HG03097 (cell line): ENCODE measurements at regions not wholly inside any gene's neighbourhood (a gene's known extent, or its start where the extent isn't known, plus 50 kb on each side); places are given as distances from the start of the nearest gene placed in this dataset.

Experiments
- ATAC-seq: cut with Tn5 transposase; IDR thresholded peaks from one replicate; pipeline ENCODE4 v1.9.1; 2021; ENCODE audit not compliant: unreplicated experiment, low FRiP score

GRCh38 chr7:12779947-12780346 is 92.5 kb downstream of the ARL4A start:
- no peak for ATAC-seq

DNA sequence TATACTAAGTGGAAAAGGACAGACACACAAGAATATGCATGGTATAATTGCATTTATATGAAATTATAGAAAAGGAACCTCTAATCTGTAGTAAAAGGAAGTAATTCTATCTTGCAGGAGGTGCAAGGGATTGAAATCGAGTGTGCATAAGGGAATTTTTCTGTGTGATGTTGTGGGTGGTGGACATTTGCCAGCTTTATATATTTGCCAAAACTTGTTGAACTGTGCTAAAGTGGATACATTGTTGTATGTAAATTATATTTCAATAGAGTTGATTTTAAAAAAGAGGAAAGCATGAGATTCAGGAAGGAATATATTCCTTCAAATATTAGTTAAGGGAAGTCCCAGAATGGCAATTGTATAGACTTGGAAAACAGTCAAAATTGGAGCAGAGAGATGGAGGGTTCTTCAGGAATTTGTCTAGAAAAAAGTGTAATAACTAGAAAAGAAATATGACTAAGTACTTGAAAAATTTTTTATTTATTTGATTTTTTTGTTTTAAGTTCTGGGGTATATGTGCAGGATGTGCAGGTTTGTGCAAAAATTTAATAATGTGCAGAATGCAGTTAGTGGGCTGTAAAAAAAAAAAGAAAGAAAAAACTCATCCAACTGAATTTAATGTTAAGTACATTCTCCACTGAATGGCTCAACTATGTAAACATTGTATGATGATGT is 96.1 kb downstream of the ARL4A start:
- no peak for ATAC-seq

GRCh38 chr7:12785473-12785872 is 98.0 kb downstream of the ARL4A start:
- no peak for ATAC-seq

DNA sequence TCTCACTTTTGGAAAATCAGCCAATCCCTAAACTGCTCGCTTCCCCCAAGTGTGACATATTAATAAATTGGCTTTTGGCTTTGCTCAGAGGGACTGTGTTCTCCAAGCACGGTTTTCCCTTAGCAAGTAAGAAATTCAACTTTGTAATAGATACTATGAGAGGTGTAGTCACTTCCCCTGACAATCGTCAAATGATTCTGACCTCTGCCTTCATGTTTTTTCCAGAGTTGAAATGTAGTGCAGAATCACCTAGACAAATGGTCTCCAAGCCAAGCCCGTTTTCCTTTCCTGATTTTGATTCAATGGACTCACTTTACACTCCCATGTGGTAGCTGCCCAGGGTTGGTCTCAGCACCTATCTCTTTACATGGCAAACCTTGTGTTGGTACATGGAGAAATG is 99.1 kb downstream of the ARL4A start:
- no peak for ATAC-seq

- ATAC-seq = no peak
Observed at GRCh38 chr7:12788171-12788570, 100.7 kb downstream of the ARL4A start.

DNA sequence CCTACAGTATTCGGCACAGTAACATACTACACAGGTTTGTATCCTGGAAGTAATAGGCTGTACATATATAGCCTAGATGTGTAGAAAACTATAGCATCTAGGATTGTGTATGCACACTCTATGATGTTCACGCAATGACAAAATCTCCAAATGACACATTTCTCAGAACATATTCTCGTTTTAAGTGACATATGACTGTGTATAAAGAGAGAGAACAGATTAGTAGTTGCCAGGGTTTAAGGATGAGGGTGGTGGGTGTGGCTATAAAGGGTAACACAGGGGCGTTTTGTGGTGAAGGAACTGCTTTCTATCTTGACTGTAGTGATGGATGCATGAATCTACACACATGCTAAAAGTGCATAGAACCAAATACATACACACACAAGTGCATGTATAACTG is 101.2 kb downstream of the ARL4A start:
- ATAC-seq = no peak

DNA sequence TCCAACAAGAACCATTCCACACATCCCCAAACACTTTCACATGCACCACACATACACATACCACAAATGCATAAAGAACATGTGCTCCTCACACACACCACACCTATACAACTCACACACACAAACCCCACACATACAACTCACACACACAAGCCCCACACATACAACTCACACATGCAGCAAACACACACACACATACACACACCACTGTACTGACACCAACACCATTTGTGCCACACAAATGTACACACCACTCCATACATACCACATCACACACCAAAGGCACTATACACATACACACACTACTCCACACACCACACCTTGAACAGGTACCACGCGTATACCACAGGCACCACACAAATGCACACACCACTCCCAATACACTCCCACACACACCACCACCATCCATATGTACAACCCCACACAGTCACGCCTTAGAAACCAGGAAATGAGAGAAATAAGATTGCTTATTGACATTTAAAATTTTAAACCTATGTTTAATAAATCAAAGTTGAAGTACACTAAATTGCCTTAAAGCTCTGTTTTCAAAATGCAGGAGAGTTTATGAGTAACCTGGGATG is 107.4 kb downstream of the ARL4A start:
- no peak for ATAC-seq

GRCh38 chr7:12796397-12797127 is 109.1 kb downstream of the ARL4A start:
- no peak for ATAC-seq

- no peak for ATAC-seq
Observed at GRCh38 chr7:12800486-12800885, 113.1 kb downstream of the ARL4A start.

GRCh38 chr7:12801107-12801506 is 113.7 kb downstream of the ARL4A start:
- no peak for ATAC-seq

GRCh38 chr7:12802070-12802469 is 114.6 kb downstream of the ARL4A start:
- no peak for ATAC-seq

DNA sequence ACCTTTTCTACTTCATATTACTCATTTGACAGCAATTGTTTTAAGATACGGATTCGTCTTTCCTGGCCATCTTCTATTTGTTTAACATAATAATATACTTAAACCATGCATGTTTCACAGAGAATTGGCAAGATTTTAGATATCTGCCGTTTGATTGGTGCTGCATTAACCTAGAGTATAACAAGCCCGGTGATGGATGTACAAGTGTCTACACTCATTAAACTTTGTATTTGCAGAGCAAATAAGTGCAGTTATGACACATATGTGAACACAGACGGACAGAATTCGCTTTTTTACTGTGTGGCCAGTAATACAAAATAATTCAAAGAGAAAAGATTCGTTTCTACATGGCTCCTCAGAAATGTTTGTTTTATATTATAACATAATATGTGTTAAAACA is 116.1 kb downstream of the ARL4A start:
- ATAC-seq = no peak

- no peak for ATAC-seq
Observed at GRCh38 chr7:12805518-12805928, 118.1 kb downstream of the ARL4A start.

DNA sequence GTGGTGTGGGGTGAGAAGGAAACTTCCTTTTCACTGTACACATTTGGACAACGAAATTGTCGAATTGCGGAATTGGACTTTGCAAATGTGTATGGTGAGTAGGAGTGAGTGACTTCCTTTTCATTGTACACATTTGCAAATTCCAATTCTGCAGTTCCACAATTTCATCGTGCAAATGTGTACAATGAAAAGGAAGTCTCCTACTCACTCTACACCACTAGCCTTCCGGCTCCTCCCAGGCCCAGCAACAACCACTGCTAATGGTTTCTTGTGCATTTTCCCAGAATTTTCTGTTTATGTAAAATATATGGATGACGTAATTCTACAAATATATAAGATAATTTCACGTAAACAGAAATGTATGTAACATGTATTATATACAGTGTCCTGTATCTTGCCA is 118.5 kb downstream of the ARL4A start:
- no peak for ATAC-seq

- ATAC-seq = no peak
Observed at GRCh38 chr7:12809476-12809875, 122.0 kb downstream of the ARL4A start.

DNA sequence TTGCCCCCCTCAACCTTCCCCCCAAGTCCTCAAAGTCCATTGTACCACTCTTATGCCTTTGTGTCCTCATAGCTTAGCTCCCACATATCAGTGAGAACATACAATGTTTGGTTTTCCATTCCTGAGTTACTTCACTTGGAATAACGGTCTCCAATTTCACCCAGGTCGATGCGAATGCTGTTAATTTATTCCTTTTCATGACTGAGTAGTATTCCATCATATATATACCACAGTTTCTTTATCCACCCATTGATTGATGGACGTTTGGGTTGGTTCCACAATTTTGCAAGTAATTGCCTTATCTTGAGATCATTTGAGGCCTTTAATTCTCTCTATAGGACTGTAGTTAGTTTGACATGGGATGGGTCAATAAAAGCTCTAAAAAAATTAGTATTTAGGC is 124.7 kb downstream of the ARL4A start:
- no peak for ATAC-seq

DNA sequence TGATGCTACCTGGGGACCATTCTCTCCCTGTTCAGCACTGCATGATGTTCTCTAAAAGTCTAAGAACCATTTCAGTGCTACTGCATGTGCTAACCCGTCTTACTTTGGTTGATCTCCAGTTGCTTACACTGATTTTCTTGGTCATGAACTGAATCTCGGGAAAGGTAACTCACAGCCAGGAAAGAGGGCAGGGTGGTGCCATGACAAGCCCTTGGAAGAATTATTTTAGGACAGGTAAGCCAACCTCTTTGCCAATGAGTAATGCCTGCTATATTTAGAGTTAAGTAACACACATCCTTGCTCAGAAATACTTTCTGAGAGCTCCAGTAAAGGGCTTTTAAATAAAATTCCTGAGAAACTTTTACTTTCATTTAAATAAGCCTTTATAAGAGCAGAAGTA is 126.7 kb downstream of the ARL4A start:
- no peak for ATAC-seq

- no peak for ATAC-seq
Observed at GRCh38 chr7:12814828-12815227, 127.4 kb downstream of the ARL4A start.

- no peak for ATAC-seq
Observed at GRCh38 chr7:12815426-12815825, 128.0 kb downstream of the ARL4A start.

DNA sequence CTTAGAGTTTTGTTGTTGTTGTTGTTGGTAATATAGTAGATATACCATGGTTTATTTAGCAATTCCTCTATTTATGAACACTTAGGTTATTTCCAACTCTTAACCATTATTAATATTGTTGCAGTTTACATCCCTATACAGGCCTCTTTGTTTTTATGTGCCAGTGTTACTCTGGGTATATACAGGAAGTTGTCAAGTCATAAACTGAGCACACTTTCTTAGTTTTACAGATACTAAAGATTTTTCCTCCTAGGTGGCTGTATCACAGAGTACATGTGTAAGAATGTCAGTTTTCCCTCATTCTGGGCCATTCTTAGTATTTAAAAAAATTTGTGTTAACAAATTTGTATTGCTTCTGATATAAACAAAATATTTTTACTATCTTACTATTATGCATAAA is 128.4 kb downstream of the ARL4A start:
- ATAC-seq = no peak

- ATAC-seq = no peak
Observed at GRCh38 chr7:12820777-12821176, 133.3 kb downstream of the ARL4A start.

DNA sequence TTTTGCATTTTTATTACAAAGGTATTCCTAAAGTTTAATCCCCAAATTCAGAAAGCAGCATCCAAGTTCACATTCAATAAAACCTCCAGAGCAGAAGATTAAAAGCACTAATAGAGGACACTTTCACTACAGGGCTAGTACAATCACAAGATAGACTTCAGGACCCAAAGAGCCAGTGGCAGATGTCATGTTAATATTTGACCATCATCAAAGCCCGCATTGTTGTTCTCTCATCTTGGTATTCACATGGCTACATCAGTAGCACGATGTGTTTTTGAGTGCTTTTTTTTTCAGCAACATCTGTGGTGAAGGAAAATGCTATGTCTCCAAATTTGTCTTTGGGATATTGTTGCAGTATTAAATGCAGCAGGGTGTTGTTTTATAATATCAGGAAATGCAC is 134.3 kb downstream of the ARL4A start:
- ATAC-seq = no peak
